ENCODE measurements at regions not wholly inside any gene's neighbourhood (a gene's known extent, or its start where the extent isn't known, plus 50 kb on each side); places are given as distances from the start of the nearest gene placed in this dataset.
A peak's percentile ranks its signal among the peaks of the same experiment; 100 is the strongest.

GRCh38 chr12:61991661-61992060, 268.5 kb upstream of the USP15 start:
- no peak overlapping the region for H3K27ac ChIP-seq (ENCODE audit: low read depth, low read length)
- WGBS (ENCODE audit: extremely low coverage, insufficient coverage, low lambda C conversion rate) = no CpG with 5 or more reads among the region's 3 CpGs
- no peak overlapping the region for H4K8ac ChIP-seq (ENCODE audit: low read depth, low read length)
- no peak overlapping the region for H3K56ac ChIP-seq (ENCODE audit: low read length)
- no peak overlapping the region for H2BK120ac ChIP-seq (ENCODE audit: low read depth, low read length)
- H4K5ac ChIP-seq (ENCODE audit: low read length) = no peak overlapping the region
- no peak overlapping the region for H3K18ac ChIP-seq (ENCODE audit: low read length)
- H3K4me1 ChIP-seq (ENCODE audit: control insufficient read depth, low read depth, low read length) = no peaks in the 10 kb centered on the region
- H3K4me2 ChIP-seq (ENCODE audit: low read length) = no peak overlapping the region
- H2BK15ac ChIP-seq (replicated peaks; ENCODE audit: low read depth) = no peak overlapping the region
- H3K4me3 ChIP-seq (ENCODE audit: low read length) = no peak overlapping the region
- H3K79me2 ChIP-seq (ENCODE audit: control insufficient read depth, insufficient read depth, low read length) = no peaks in the 10 kb centered on the region
- DNase-seq = no peak
- H3K36me3 ChIP-seq (ENCODE audit: control insufficient read depth, insufficient read depth, low read length) = no peaks in the 10 kb centered on the region
- H3K27me3 ChIP-seq (ENCODE audit: insufficient read depth, low read length, poor library complexity) = no peaks in the 10 kb centered on the region
- no peak overlapping the region for H2AK5ac ChIP-seq (ENCODE audit: low read length)
- H3K79me1 ChIP-seq (ENCODE audit: low read length) = no peaks in the 10 kb centered on the region
- no peak overlapping the region for H3K4ac ChIP-seq (ENCODE audit: low read depth, low read length)
- H2BK5ac ChIP-seq (ENCODE audit: low read length) = no peak overlapping the region
- H3K23ac ChIP-seq (ENCODE audit: low read length) = no peak overlapping the region
- H3K9ac ChIP-seq (ENCODE audit: low read length) = no peak overlapping the region

GRCh38 chr12:61993734-61994345, 266.4 kb upstream of the USP15 start:
- Histone ChIP-seq H2BK15ac (replicated peaks; ENCODE audit: low read depth) (no peak overlapping the region), H3K56ac (ENCODE audit: low read length) (no peak overlapping the region), H4K5ac (ENCODE audit: low read length) (no peak overlapping the region), H3K4me3 (ENCODE audit: low read length) (no peak overlapping the region), H3K79me1 (ENCODE audit: low read length) (no peaks in the 10 kb centered on the region), H3K23ac (ENCODE audit: low read length) (no peak overlapping the region), H2BK5ac (ENCODE audit: low read length) (no peak overlapping the region), H4K8ac (ENCODE audit: low read depth, low read length) (no peak overlapping the region), H3K79me2 (ENCODE audit: control insufficient read depth, insufficient read depth, low read length) (no peaks in the 10 kb centered on the region), H2AK5ac (ENCODE audit: low read length) (no peak overlapping the region), H3K9ac (ENCODE audit: low read length) (no peak overlapping the region), H3K18ac (ENCODE audit: low read length) (no peak overlapping the region), H3K27ac (ENCODE audit: low read depth, low read length) (no peak overlapping the region), H3K4me2 (ENCODE audit: low read length) (no peak overlapping the region), H3K27me3 (ENCODE audit: insufficient read depth, low read length, poor library complexity) (no peaks in the 10 kb centered on the region), H3K36me3 (ENCODE audit: control insufficient read depth, insufficient read depth, low read length) (no peaks in the 10 kb centered on the region), H3K4me1 (ENCODE audit: control insufficient read depth, low read depth, low read length) (no peaks in the 10 kb centered on the region), H2BK120ac (ENCODE audit: low read depth, low read length) (no peak overlapping the region), H3K4ac (ENCODE audit: low read depth, low read length) (no peak overlapping the region)
- no CpG with 5 or more reads among the region's 2 CpGs for WGBS (ENCODE audit: extremely low coverage, insufficient coverage, low lambda C conversion rate)
- peak; percentile 76 for DNase-seq

GRCh38 chr12:61996717-61997116, 263.5 kb upstream of the USP15 start:
- H2BK15ac ChIP-seq (replicated peaks; ENCODE audit: low read depth) = no peak overlapping the region
- no peak overlapping the region for H2BK5ac ChIP-seq (ENCODE audit: low read length)
- H2BK120ac ChIP-seq (ENCODE audit: low read depth, low read length) = no peak overlapping the region
- no peak overlapping the region for H3K23ac ChIP-seq (ENCODE audit: low read length)
- DNase-seq = no peak
- no peaks in the 10 kb centered on the region for H3K36me3 ChIP-seq (ENCODE audit: control insufficient read depth, insufficient read depth, low read length)
- no peak overlapping the region for H3K9ac ChIP-seq (ENCODE audit: low read length)
- no peak overlapping the region for H3K4ac ChIP-seq (ENCODE audit: low read depth, low read length)
- H3K79me2 ChIP-seq (ENCODE audit: control insufficient read depth, insufficient read depth, low read length) = no peaks in the 10 kb centered on the region
- WGBS (ENCODE audit: extremely low coverage, insufficient coverage, low lambda C conversion rate) = no CpG with 5 or more reads among the region's 1 CpG
- H4K8ac ChIP-seq (ENCODE audit: low read depth, low read length) = no peak overlapping the region
- H3K4me1 ChIP-seq (ENCODE audit: control insufficient read depth, low read depth, low read length) = no peaks in the 10 kb centered on the region
- no peak overlapping the region for H3K4me3 ChIP-seq (ENCODE audit: low read length)
- H2AK5ac ChIP-seq (ENCODE audit: low read length) = no peak overlapping the region
- H4K5ac ChIP-seq (ENCODE audit: low read length) = no peak overlapping the region
- no peaks in the 10 kb centered on the region for H3K79me1 ChIP-seq (ENCODE audit: low read length)
- no peak overlapping the region for H3K18ac ChIP-seq (ENCODE audit: low read length)
- H3K27ac ChIP-seq (ENCODE audit: low read depth, low read length) = no peak overlapping the region
- no peak overlapping the region for H3K56ac ChIP-seq (ENCODE audit: low read length)
- no peak overlapping the region for H3K4me2 ChIP-seq (ENCODE audit: low read length)
- H3K27me3 ChIP-seq (ENCODE audit: insufficient read depth, low read length, poor library complexity) = no peaks in the 10 kb centered on the region

- H3K36me3 ChIP-seq (ENCODE audit: control insufficient read depth, insufficient read depth, low read length) = no peaks in the 10 kb centered on the region
- no peak for DNase-seq
- no peak overlapping the region for H3K56ac ChIP-seq (ENCODE audit: low read length)
- no peak overlapping the region for H3K18ac ChIP-seq (ENCODE audit: low read length)
- no peak overlapping the region for H3K4me3 ChIP-seq (ENCODE audit: low read length)
- H3K9ac ChIP-seq (ENCODE audit: low read length) = no peak overlapping the region
- H3K4me2 ChIP-seq (ENCODE audit: low read length) = no peak overlapping the region
- H4K8ac ChIP-seq (ENCODE audit: low read depth, low read length) = no peak overlapping the region
- H3K4ac ChIP-seq (ENCODE audit: low read depth, low read length) = no peak overlapping the region
- no peak overlapping the region for H3K23ac ChIP-seq (ENCODE audit: low read length)
- no peak overlapping the region for H2BK5ac ChIP-seq (ENCODE audit: low read length)
- no peaks in the 10 kb centered on the region for H3K27me3 ChIP-seq (ENCODE audit: insufficient read depth, low read length, poor library complexity)
- H2BK120ac ChIP-seq (ENCODE audit: low read depth, low read length) = no peak overlapping the region
- H3K27ac ChIP-seq (ENCODE audit: low read depth, low read length) = no peak overlapping the region
- H4K5ac ChIP-seq (ENCODE audit: low read length) = no peak overlapping the region
- H3K79me2 ChIP-seq (ENCODE audit: control insufficient read depth, insufficient read depth, low read length) = no peaks in the 10 kb centered on the region
- H3K79me1 ChIP-seq (ENCODE audit: low read length) = no peaks in the 10 kb centered on the region
- H2BK15ac ChIP-seq (replicated peaks; ENCODE audit: low read depth) = no peak overlapping the region
- no peaks in the 10 kb centered on the region for H3K4me1 ChIP-seq (ENCODE audit: control insufficient read depth, low read depth, low read length)
- H2AK5ac ChIP-seq (ENCODE audit: low read length) = no peak overlapping the region
- no CpG with 5 or more reads among the region's 2 CpGs for WGBS (ENCODE audit: extremely low coverage, insufficient coverage, low lambda C conversion rate)
These were observed 261.4 kb upstream of the USP15 start for GRCh38 chr12:61998791-61999190.

- no peak overlapping the region for H2BK5ac ChIP-seq (ENCODE audit: low read length)
- no peak for DNase-seq
- H3K79me2 ChIP-seq (ENCODE audit: control insufficient read depth, insufficient read depth, low read length) = no peaks in the 10 kb centered on the region
- no peak overlapping the region for H3K56ac ChIP-seq (ENCODE audit: low read length)
- H3K4me2 ChIP-seq (ENCODE audit: low read length) = no peak overlapping the region
- H2AK5ac ChIP-seq (ENCODE audit: low read length) = no peak overlapping the region
- H3K4me3 ChIP-seq (ENCODE audit: low read length) = no peak overlapping the region
- H3K23ac ChIP-seq (ENCODE audit: low read length) = no peak overlapping the region
- no peak overlapping the region for H2BK15ac ChIP-seq (replicated peaks; ENCODE audit: low read depth)
- no peak overlapping the region for H4K8ac ChIP-seq (ENCODE audit: low read depth, low read length)
- no peak overlapping the region for H3K27ac ChIP-seq (ENCODE audit: low read depth, low read length)
- WGBS (ENCODE audit: extremely low coverage, insufficient coverage, low lambda C conversion rate) = no CpG with 5 or more reads among the region's 4 CpGs
- H2BK120ac ChIP-seq (ENCODE audit: low read depth, low read length) = no peak overlapping the region
- H3K27me3 ChIP-seq (ENCODE audit: insufficient read depth, low read length, poor library complexity) = no peaks in the 10 kb centered on the region
- H3K79me1 ChIP-seq (ENCODE audit: low read length) = no peaks in the 10 kb centered on the region
- no peak overlapping the region for H3K4ac ChIP-seq (ENCODE audit: low read depth, low read length)
- H4K5ac ChIP-seq (ENCODE audit: low read length) = no peak overlapping the region
- H3K4me1 ChIP-seq (ENCODE audit: control insufficient read depth, low read depth, low read length) = no peaks in the 10 kb centered on the region
- H3K9ac ChIP-seq (ENCODE audit: low read length) = no peak overlapping the region
- no peak overlapping the region for H3K18ac ChIP-seq (ENCODE audit: low read length)
- no peaks in the 10 kb centered on the region for H3K36me3 ChIP-seq (ENCODE audit: control insufficient read depth, insufficient read depth, low read length)
These were observed 260.9 kb upstream of the USP15 start for GRCh38 chr12:61999311-61999710.

GRCh38 chr12:62001424-62001823, 258.8 kb upstream of the USP15 start:
- WGBS (ENCODE audit: extremely low coverage, insufficient coverage, low lambda C conversion rate) = no CpG with 5 or more reads among the region's 6 CpGs
- no peak overlapping the region for H3K23ac ChIP-seq (ENCODE audit: low read length)
- H2BK5ac ChIP-seq (ENCODE audit: low read length) = no peak overlapping the region
- H3K4me3 ChIP-seq (ENCODE audit: low read length) = no peak overlapping the region
- H4K5ac ChIP-seq (ENCODE audit: low read length) = no peak overlapping the region
- H2BK120ac ChIP-seq (ENCODE audit: low read depth, low read length) = no peak overlapping the region
- H3K4me2 ChIP-seq (ENCODE audit: low read length) = no peak overlapping the region
- H4K8ac ChIP-seq (ENCODE audit: low read depth, low read length) = no peak overlapping the region
- H2BK15ac ChIP-seq (replicated peaks; ENCODE audit: low read depth) = no peak overlapping the region
- H3K4ac ChIP-seq (ENCODE audit: low read depth, low read length) = no peak overlapping the region
- no peak overlapping the region for H2AK5ac ChIP-seq (ENCODE audit: low read length)
- no peak overlapping the region for H3K18ac ChIP-seq (ENCODE audit: low read length)
- DNase-seq = no peak
- H3K79me1 ChIP-seq (ENCODE audit: low read length) = no peaks in the 10 kb centered on the region
- no peaks in the 10 kb centered on the region for H3K79me2 ChIP-seq (ENCODE audit: control insufficient read depth, insufficient read depth, low read length)
- no peaks in the 10 kb centered on the region for H3K36me3 ChIP-seq (ENCODE audit: control insufficient read depth, insufficient read depth, low read length)
- H3K27me3 ChIP-seq (ENCODE audit: insufficient read depth, low read length, poor library complexity) = no peaks in the 10 kb centered on the region
- H3K56ac ChIP-seq (ENCODE audit: low read length) = no peak overlapping the region
- no peaks in the 10 kb centered on the region for H3K4me1 ChIP-seq (ENCODE audit: control insufficient read depth, low read depth, low read length)
- no peak overlapping the region for H3K27ac ChIP-seq (ENCODE audit: low read depth, low read length)
- no peak overlapping the region for H3K9ac ChIP-seq (ENCODE audit: low read length)
